WTC11 (cell line): ENCODE measurements at regions not wholly inside any gene's neighbourhood (a gene's known extent, or its start where the extent isn't known, plus 50 kb on each side); places are given as distances from the start of the nearest gene placed in this dataset.
A peak's percentile ranks its signal among the peaks of the same experiment; 100 is the strongest.
"Not testable (repeated sequence)": the region's sequence is repeated elsewhere in the genome, so short reads cannot be mapped to it uniquely, and the experiment has no call there.

Source experiments
- ATAC-seq: fragments of 200-7000 bp; cut with Tn5 transposase; 2 replicates; pipeline ENCODE4 v1.10.0; 2021; ENCODE audit warnings: mild to moderate bottlenecking, moderate library complexity
- CTCF ChIA-PET: fragments of 300-600 bp; sonication (Branson Sonifier 250); formaldehyde crosslinking; loops from one replicate; lab custom pipeline; 2021; ENCODE audit warnings: antibody characterized with exemption; lab: Charles Lee
- POLR2A ChIA-PET: fragments of 350-600 bp; sonication (Branson Sonifier 250); formaldehyde crosslinking; loops from one replicate; lab custom pipeline; 2021; ENCODE audit warnings: antibody characterized with exemption; lab: Charles Lee
- DNase-seq: peaks from one replicate; pipeline ENCODE4 v3.0.0; 2021; ENCODE audit warnings: low spot score
- H3K27ac Mint-ChIP-seq: 2 replicates; pipeline ENCODE4 v1.8.0; 2021; ENCODE audit warnings: mixed read lengths
- H3K27me3 Mint-ChIP-seq: 2 replicates; pipeline ENCODE4 v1.8.0; 2021; ENCODE audit warnings: low read depth, mild to moderate bottlenecking, moderate library complexity, mixed read lengths
- H3K36me3 Mint-ChIP-seq: 2 replicates; pipeline ENCODE4 v1.8.0; 2021; ENCODE audit warnings: mixed read lengths
- H3K4me1 Mint-ChIP-seq: 2 replicates; pipeline ENCODE4 v1.8.0; 2022; ENCODE audit warnings: mixed read lengths
- H3K4me3 Mint-ChIP-seq: 2 replicates; pipeline ENCODE4 v1.8.0; 2021; ENCODE audit warnings: mild to moderate bottlenecking, moderate library complexity, mixed read lengths
- H3K9me3 Mint-ChIP-seq: 2 replicates; pipeline ENCODE4 v1.8.0; 2021; ENCODE audit warnings: mixed read lengths
- CBFB ChIP-seq: sonication (generic); formaldehyde crosslinking; IDR thresholded peaks from 2 replicates; pipeline ENCODE4 v1.8.1; 2022; ENCODE audit warnings: mild to moderate bottlenecking, low read depth, missing genetic modification reagents
- E2F1 ChIP-seq: sonication (generic); formaldehyde crosslinking; IDR thresholded peaks from 2 replicates; pipeline ENCODE4 v1.8.0; 2022; ENCODE audit warnings: mild to moderate bottlenecking, missing genetic modification reagents
- FOXJ3 ChIP-seq: sonication (generic); formaldehyde crosslinking; IDR thresholded peaks from 2 replicates; pipeline ENCODE4 v1.9.0; 2021; ENCODE audit warnings: missing genetic modification reagents, mild to moderate bottlenecking, borderline replicate concordance
- MLX ChIP-seq: sonication (generic); formaldehyde crosslinking; IDR thresholded peaks from 2 replicates; pipeline ENCODE4 v1.8.1; 2023; ENCODE audit warnings: mild to moderate bottlenecking, missing genetic modification reagents, moderate library complexity
- NFATC4 ChIP-seq: fragments of 250-450 bp; sonication (Bioruptor Pico); IDR thresholded peaks from 2 replicates; pipeline ENCODE4 v1.9.0; 2021; ENCODE audit warnings: mild to moderate bottlenecking
- RELA ChIP-seq: sonication (generic); formaldehyde crosslinking; IDR thresholded peaks from 2 replicates; pipeline ENCODE4 v1.8.1; 2022; ENCODE audit warnings: missing genetic modification reagents, mild to moderate bottlenecking, borderline replicate concordance
- USF1 ChIP-seq: sonication (generic); formaldehyde crosslinking; IDR thresholded peaks from 2 replicates; pipeline ENCODE4 v1.8.0; 2022; ENCODE audit warnings: mild to moderate bottlenecking, missing genetic modification reagents
- USF2 ChIP-seq: sonication (generic); formaldehyde crosslinking; IDR thresholded peaks from 2 replicates; pipeline ENCODE4 v1.8.1; 2023; ENCODE audit warnings: mild to moderate bottlenecking, missing genetic modification reagents, moderate library complexity
- ZNF317 ChIP-seq: sonication (generic); formaldehyde crosslinking; IDR thresholded peaks from 2 replicates; pipeline ENCODE4 v1.8.1; 2023; ENCODE audit warnings: low read depth, mild to moderate bottlenecking, moderate library complexity, missing genetic modification reagents, borderline replicate concordance
- ZNF416 ChIP-seq: fragments of 250-450 bp; sonication (Bioruptor Pico); IDR thresholded peaks from 2 replicates; pipeline ENCODE4 v1.9.0; 2021; ENCODE audit warnings: mild to moderate bottlenecking, inconsistent platforms
- TF ChIP-seq, protein P1 (sequence below): sonication (generic); formaldehyde crosslinking; IDR thresholded peaks from 2 replicates; pipeline ENCODE4 v1.8.0; 2022; ENCODE audit warnings: mild to moderate bottlenecking, missing genetic modification reagents
- TF ChIP-seq, protein P2 (sequence below): fragments of 250-450 bp; sonication (Bioruptor Pico); IDR thresholded peaks from 2 replicates; pipeline ENCODE4 v1.9.0; 2021; ENCODE audit warnings: moderate library complexity, mild to moderate bottlenecking, inconsistent platforms, borderline replicate concordance
- TF ChIP-seq, protein P3 (sequence below): sonication (generic); formaldehyde crosslinking; IDR thresholded peaks from 2 replicates; pipeline ENCODE4 v1.8.1; 2023; ENCODE audit warnings: mild to moderate bottlenecking, missing genetic modification reagents
- TF ChIP-seq, protein P4 (sequence below): fragments of 250-450 bp; sonication (Bioruptor Pico); IDR thresholded peaks from 2 replicates; pipeline ENCODE4 v1.9.0; 2021; ENCODE audit warnings: mild to moderate bottlenecking, borderline replicate concordance

DNA sequence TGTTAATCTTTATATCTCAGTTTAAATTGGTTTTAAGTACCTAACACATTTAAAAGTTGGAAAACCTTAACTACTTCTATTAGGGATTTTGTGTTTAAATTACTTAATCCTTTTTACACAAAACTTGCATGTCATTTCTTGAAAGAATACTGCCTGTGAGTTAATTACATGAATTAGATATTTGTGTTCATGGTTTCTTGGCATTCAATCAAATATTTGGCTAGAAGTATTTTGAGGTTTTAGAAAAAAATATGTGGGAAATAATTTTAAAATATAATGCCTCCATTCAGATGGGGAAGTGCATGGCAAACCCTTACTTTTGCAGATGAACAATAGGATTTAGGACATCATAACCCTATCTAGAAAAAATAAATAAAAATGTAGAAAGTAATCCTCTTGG is 186.5 kb upstream of the SEMA3E start (continued):
- no peak for TF ChIP-seq ZNF317 (CRISPR knock-in tag)
- TF ChIP-seq RELA (CRISPR knock-in tag): no peak
- no peak for TF ChIP-seq NFATC4 (CRISPR knock-in tag)

DNA sequence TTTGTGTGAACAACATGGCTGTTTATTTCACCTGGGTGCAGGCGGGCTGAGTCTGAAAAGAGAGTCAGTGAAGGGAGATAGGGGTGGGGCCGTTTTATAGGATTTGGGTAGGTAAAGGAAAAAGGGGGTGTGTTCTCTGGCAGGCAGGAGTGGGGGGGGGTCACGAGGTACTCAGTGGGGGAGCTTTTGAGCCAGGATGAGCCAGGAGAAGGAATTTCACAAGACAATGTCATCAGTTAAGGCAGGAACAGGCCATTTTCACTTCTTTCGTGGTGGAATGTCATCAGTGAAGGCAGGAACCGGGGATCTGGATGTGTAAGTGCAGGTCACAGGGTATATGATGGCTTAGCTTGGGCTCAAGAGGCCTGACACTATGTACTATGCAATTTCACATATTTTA is 184.8 kb upstream of the SEMA3E start:
- CTCF ChIA-PET, POLR2A ChIA-PET, H3K27me3 Mint-ChIP-seq, H3K36me3 Mint-ChIP-seq, H3K4me3 Mint-ChIP-seq, H3K9me3 Mint-ChIP-seq: not testable (repeated sequence)
- DNase-seq (peak; percentile 34), ATAC-seq (peak; percentile 31)
- H3K27ac Mint-ChIP-seq: peak overlapping the region; percentile 91
- H3K4me1 Mint-ChIP-seq: peaks cover 51% of the 10 kb centered on the region

DNA sequence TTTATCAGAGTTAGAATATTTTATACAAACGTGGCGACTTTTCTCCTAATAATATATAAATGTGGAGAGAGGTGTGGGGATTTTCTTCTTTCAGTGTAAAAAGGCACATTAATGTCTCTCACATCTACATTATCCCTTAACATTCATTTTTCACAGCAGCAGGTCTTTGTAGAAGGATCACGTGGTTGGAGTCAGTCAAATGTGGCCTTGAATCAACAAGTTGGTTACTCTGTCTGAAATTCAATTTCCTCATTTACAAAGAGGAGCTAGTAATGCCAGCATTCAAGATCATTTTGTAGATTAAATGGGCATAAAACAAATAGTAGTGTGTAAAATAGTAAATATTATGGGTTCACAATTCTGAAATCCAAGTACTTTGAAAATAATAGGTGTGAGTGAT is 183.1 kb upstream of the SEMA3E start:
- POLR2A ChIA-PET: no interaction called here
- ATAC-seq: no peak
- no peak overlapping the region for H3K27ac Mint-ChIP-seq
- no peak overlapping the region for H3K4me3 Mint-ChIP-seq
- TF ChIP-seq USF1 (peak; percentile 78), USF2 (CRISPR knock-in tag) (peak; percentile 87), CBFB (no peak)
- TF ChIP-seq, all 79 proteins: peak for 2
- CTCF ChIA-PET: interaction anchor here (0.5 kb wide), 1 partner anchor 148 kb away, joined by 6 read pairs; no protein-coding TSS in a partner anchor
- H3K4me1 Mint-ChIP-seq: peaks cover 48% of the 10 kb centered on the region
- no peak for DNase-seq
- H3K9me3 Mint-ChIP-seq: peaks cover 4% of the 10 kb centered on the region; the same call in 1 of the 2 replicates
- H3K36me3 Mint-ChIP-seq: no peaks in the 10 kb centered on the region
- no peaks in the 10 kb centered on the region for H3K27me3 Mint-ChIP-seq

DNA sequence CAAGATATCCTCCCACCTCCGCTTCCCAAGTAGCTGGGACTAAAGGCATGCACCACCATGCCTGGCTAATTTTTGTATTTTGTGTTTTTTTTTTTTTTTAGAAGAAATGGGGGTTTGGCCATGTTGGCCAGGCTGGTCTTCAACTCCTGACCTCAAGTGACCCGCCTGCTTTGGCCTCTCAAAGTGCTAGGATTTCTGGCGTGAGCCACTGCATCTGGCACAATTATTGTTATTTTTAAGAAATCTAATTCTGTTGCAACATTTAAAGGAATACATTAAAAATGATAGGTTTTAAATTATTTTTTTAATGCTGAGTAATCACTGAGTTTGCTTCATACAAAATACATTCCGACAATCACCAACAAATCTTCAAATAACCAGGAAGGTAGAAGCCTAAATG is 178.1 kb upstream of the SEMA3E start:
- Mint-ChIP-seq H3K36me3 (no peaks in the 10 kb centered on the region), H3K27me3 (no peaks in the 10 kb centered on the region), H3K4me1 (peaks cover 16% of the 10 kb centered on the region), H3K9me3 (peaks cover 4% of the 10 kb centered on the region; the same call in 1 of the 2 replicates), H3K27ac (no peak overlapping the region), H3K4me3 (no peak overlapping the region)
- no peak for DNase-seq
- ChIA-PET POLR2A (no interaction called here), CTCF (no interaction called here)
- TF ChIP-seq FOXJ3 (CRISPR knock-in tag) (no peak), ZNF416 (no peak), E2F1 (CRISPR knock-in tag) (no peak), MLX (CRISPR knock-in tag) (no peak)
- TF ChIP-seq, protein P1, sequence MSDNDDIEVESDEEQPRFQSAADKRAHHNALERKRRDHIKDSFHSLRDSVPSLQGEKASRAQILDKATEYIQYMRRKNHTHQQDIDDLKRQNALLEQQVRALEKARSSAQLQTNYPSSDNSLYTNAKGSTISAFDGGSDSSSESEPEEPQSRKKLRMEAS (CRISPR knock-in tag): no peak
- TF ChIP-seq, protein P2, sequence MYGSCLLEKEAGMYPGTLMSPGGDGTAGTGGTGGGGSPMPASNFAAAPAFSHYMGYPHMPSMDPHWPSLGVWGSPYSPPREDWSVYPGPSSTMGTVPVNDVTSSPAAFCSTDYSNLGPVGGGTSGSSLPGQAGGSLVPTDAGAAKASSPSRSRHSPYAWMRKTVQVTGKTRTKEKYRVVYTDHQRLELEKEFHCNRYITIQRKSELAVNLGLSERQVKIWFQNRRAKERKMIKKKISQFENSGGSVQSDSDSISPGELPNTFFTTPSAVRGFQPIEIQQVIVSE: no peak
- TF ChIP-seq, protein P3, sequence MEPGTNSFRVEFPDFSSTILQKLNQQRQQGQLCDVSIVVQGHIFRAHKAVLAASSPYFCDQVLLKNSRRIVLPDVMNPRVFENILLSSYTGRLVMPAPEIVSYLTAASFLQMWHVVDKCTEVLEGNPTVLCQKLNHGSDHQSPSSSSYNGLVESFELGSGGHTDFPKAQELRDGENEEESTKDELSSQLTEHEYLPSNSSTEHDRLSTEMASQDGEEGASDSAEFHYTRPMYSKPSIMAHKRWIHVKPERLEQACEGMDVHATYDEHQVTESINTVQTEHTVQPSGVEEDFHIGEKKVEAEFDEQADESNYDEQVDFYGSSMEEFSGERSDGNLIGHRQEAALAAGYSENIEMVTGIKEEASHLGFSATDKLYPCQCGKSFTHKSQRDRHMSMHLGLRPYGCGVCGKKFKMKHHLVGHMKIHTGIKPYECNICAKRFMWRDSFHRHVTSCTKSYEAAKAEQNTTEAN (CRISPR knock-in tag): no peak
- TF ChIP-seq, protein P4, sequence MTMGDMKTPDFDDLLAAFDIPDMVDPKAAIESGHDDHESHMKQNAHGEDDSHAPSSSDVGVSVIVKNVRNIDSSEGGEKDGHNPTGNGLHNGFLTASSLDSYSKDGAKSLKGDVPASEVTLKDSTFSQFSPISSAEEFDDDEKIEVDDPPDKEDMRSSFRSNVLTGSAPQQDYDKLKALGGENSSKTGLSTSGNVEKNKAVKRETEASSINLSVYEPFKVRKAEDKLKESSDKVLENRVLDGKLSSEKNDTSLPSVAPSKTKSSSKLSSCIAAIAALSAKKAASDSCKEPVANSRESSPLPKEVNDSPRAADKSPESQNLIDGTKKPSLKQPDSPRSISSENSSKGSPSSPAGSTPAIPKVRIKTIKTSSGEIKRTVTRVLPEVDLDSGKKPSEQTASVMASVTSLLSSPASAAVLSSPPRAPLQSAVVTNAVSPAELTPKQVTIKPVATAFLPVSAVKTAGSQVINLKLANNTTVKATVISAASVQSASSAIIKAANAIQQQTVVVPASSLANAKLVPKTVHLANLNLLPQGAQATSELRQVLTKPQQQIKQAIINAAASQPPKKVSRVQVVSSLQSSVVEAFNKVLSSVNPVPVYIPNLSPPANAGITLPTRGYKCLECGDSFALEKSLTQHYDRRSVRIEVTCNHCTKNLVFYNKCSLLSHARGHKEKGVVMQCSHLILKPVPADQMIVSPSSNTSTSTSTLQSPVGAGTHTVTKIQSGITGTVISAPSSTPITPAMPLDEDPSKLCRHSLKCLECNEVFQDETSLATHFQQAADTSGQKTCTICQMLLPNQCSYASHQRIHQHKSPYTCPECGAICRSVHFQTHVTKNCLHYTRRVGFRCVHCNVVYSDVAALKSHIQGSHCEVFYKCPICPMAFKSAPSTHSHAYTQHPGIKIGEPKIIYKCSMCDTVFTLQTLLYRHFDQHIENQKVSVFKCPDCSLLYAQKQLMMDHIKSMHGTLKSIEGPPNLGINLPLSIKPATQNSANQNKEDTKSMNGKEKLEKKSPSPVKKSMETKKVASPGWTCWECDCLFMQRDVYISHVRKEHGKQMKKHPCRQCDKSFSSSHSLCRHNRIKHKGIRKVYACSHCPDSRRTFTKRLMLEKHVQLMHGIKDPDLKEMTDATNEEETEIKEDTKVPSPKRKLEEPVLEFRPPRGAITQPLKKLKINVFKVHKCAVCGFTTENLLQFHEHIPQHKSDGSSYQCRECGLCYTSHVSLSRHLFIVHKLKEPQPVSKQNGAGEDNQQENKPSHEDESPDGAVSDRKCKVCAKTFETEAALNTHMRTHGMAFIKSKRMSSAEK (CRISPR knock-in tag): no peak
- TF ChIP-seq, all 79 proteins: peak for 0
- no peak for ATAC-seq
